Skin epidermis (tissue), 12 donors: ENCODE measurements at regions not wholly inside any gene's neighbourhood (a gene's known extent, or its start where the extent isn't known, plus 50 kb on each side); places are given as distances from the start of the nearest gene placed in this dataset.

Source experiments
- H3K27ac ChIP-seq, 21 experiments: fragments of 200-600 bp; sonication (generic) in 11 of 21; one replicate each; pipeline ENCODE4 v1.5.0; 2020; ENCODE audit warnings: mild to moderate bottlenecking in 3 of 21, inconsistent platforms in 2 of 21, moderate library complexity in 2 of 21
- H3K4me3 ChIP-seq, 7 experiments: fragments of 200-600 bp; sonication (generic) in 2 of 7; one replicate each; pipeline ENCODE4 v1.5.0; 2020; ENCODE audit warnings: inconsistent platforms in 2 of 7, mild to moderate bottlenecking in 2 of 7, moderate library complexity in 1 of 7

DNA sequence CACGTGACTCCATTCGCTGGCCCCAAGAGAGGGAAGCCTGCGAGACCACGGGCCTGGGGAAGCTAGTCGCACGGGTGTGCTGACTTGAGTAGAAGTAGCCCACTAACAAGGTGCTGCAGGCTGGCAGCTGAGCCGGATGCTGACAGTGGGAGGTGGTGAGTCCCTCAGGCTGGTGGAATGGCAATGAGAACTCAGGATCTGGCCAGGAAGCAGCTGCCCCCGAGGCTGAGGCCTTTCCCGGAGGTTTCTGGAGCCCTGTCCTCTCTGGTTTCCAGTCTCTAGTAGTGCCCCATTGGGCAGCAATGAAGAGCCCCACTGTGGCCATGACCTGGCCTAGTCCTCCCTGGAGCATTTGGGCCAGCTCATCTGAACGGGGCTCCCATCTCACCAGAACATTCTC is 366.7 kb upstream of the IRX4 start:
- H3K27ac ChIP-seq, result no peak overlapping the region
- no peak overlapping the region for H3K4me3 ChIP-seq

DNA sequence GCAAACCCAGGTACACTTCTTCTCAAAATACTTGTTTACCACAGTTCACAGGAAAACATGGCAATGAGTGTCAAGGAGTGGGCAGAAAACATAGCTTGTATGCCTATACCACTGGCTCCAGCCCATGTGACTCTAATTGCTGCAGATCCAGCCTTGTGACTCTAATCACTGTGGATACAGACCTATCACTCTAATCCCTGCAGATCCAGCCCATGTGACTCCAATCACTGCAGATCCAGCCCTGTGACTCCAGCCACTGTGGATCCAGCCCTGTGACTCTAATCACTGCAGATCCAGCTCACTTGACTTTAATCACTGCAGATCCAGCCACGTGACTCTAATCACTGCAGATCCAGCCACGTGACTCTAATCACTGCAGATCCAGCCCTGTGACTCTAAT is 366.3 kb upstream of the IRX4 start:
- H3K4me3 ChIP-seq, result no peak overlapping the region
- H3K27ac ChIP-seq, result no peak overlapping the region

DNA sequence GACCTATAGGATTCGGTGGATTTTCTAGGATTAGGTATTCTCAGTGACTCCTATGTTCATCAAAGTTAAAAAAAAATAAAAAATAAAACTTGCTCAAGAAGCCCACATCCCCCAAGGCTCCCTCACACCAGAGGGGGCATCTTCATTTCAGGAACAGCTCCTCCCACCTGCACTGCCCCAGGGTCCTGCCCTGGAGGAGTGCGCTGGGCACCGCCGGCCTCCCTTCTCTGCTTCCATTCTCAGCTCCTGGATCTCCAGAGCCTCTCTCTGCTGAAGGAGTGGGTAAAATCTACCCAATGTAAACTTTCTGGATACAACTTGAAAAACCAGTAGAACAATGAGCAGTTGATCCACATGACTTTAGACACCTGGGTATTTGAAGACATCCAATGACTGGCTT is 359.8 kb upstream of the IRX4 start:
- no peak overlapping the region for H3K27ac ChIP-seq
- H3K4me3 ChIP-seq, result no peak overlapping the region

DNA sequence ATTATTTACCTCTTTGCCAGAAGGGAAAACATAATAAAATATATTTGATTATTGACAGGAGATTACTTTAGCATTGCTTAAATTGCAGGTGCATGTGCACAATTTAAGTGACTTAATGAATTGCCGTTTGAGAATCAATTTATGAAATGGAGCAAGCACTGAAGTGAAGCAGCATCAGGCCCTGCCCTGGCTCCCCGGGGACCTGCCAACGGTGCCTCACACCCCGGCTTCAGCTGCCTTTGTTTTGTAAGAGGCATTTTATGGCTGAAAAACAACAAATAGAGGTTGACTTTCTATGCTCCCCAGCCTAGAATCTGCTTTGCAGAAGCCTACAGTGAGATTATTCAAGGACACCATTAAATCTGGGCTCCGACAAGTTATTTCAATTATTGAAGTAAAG is 359.1 kb upstream of the IRX4 start:
- no peak overlapping the region for H3K27ac ChIP-seq
- no peak overlapping the region for H3K4me3 ChIP-seq

DNA sequence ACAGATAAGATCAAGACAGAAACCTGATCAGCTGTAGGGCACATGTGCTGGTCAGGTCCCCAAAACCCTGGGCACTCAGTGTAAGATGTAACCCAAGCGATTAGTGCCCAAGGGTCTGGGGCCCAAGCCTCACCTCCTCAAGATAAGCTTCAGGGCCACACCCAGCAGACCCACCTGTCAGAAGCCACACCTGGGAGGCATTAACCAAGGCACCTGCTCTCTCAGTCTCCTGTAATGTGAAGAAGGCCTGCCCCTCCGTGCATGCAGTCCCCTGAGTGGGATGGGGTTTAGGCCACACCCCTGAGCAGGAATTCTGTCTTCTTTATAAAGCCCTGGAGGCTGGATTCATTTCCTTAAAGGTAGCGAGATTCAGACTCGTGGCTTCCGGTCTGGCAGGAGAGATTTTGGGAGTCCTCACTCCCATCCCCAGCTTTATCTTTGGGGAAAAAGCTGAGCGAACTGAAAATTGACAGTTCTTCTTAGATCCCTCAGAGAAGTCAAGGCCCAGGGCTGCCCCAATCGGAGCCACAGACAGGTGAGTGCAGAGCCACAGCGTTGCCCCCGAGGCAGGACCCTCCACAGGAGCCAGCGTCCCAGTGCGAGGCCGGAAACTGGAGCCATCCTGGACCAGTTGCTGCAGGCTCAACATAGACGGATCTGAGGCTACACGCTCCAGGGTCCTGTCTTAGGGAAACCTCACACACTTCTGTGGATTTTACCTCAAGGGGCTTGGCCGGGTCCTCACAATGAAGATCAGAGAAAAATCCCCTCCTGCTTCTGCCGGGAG is 357.6 kb upstream of the IRX4 start:
- no peak overlapping the region for H3K27ac ChIP-seq
- no peak overlapping the region for H3K4me3 ChIP-seq

DNA sequence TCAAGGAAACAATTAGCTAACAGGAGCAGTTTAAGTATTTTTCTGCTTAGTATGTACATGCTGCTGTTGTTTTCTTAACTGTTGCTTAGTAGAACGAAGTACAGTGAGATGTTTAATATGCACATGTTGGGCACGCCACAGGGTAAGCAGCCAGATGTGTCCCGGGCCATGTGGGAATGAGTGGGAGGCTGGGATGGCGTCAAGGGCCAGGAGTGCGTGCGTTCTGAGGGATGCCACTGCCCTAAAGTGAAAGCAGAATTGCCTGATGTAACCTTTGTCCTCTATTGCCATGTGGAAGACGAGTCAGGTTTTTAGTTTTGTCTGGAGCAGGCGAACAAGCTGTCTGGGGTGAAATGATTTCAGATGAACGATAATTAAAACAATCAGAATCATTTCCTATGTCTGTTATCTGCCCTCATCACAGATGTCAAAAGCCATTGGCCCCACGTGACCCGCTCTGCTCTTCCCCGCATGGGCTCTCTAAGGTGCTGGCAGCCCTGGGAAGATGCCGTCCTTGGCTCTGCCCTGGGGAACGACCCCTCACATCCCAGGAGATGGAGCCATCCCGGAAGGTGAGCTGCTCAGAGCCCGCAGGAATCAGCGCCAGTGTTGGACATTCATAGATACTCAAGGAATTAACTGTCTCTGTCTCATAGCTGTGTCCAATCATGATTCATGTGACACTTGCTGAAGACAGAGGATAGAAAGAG is 356.6 kb upstream of the IRX4 start:
- no peak overlapping the region for H3K27ac ChIP-seq

DNA sequence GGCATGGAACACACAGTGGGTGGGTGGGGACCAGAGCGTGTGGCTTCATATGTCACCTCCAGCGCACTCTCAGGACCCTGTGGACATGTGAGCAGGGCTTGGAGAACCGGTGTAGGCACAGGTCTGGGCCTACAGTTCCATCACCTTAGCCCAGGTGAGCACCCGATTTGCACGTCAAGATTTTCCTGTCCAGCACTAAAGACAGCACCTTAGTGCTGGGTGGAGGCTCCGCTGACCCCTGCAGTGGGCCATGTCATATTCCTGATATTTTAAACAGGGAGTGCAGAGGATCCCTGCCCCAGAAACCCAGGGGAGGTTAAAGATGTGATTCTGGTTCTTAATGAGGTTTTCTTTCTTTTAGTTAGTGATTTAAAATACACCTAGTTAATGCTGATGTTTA is 356.0 kb upstream of the IRX4 start:
- H3K4me3 ChIP-seq, result no peak overlapping the region
- H3K27ac ChIP-seq, result no peak overlapping the region

More for the DNA sequence above, 356.6 kb upstream of the IRX4 start:
- H3K4me3 ChIP-seq, result no peak overlapping the region

DNA sequence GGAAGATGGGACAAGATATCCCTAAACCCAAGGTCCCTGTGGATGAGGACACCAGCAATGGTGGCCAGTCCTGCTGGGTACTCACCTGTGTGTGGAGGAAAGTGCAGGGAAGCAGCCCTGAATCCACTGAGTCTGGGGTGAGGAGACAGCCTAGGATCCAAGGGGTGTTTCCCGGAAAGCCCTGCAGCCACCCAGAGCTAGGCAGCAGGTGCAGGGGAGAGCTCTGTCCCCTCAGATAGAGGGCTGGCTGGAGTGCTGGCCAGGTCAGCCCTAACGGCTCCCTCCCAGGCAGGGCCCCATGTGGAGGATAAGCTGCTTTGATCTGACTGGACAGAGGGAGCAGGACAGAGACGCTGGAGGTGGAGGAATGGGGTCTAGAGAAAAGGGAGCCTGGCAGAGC is 344.7 kb upstream of the IRX4 start:
- Histone ChIP-seq H3K4me3 (no peak overlapping the region), H3K27ac (no peak overlapping the region)

DNA sequence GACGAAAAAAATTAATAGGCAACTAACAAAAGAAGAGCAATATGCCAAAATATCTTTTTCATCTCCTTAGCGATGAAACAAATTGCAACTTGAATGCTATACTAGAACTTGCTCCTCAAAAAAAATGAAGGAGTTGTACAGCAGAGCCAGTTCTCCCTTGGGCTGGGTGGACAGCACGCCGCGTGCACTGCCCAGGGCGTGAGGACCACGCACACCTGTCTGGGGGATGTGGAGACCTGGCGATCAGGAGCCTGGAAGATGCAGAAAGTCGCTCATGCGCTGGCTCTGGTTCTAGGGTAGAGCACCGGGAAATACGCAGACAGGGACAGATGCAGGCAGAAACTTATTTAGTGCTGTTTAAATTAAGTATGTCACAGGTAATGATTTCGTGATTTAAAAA is 342.0 kb upstream of the IRX4 start:
- H3K4me3 ChIP-seq, result no peak overlapping the region

DNA sequence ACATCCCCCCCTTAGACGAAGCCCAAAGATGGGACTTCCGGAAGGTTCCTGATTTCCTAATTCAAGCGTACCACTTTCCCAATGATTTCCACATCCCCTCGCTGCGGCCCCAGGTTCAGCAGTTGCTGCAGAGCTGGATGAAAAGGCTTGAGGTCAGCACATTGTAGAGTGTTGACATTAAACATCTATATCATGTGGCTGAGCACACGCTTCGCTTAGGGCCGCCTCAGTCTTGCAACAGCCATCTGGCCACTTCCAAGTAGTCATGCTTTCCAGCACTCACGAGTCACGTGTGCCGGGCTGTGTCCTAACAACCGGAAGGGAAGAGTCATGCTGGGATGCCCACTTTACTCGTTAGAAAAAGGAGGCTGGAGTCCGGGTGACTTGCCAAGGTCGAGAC is 340.6 kb upstream of the IRX4 start:
- H3K4me3 ChIP-seq, result no peak overlapping the region
- no peak overlapping the region for H3K27ac ChIP-seq

More for the DNA sequence above, 342.0 kb upstream of the IRX4 start:
- H3K27ac ChIP-seq, result no peak overlapping the region

DNA sequence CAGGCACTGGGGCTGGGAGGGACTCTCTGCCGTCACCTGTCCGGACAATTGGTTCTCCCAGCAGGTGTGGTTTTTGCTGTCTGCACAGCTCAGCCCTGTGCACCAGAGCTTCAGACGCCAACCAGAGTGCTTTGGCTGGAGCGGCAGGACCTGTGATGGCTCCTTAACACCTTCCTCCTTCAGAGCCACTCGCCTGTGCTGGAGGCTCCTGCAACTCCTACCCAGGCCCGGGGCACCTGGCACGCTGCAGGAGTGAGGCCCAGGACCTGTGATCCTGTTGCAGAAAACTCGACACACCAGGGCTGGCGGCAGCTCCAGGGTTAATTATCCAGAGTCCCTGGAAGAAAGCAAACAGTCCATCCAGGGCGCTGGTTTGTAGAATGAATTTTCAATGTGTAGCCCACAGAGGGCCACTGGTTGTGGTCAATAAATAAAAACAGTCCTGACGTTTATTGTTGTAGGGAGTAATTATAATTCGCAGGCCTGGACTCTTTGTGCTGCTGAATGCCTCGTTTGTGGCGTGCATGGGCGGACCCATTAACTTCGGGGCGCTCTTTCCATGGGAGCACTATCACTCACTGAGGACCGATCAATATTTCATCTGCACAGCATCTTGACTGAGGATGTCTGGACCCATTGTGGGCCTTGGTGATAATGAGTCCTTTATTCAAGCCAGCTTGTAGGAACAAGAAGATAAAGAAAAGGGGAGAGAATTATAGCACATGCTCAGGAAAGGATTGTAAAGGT is 339.7 kb upstream of the IRX4 start:
- Histone ChIP-seq H3K4me3 (no peak overlapping the region), H3K27ac (no peak overlapping the region)

DNA sequence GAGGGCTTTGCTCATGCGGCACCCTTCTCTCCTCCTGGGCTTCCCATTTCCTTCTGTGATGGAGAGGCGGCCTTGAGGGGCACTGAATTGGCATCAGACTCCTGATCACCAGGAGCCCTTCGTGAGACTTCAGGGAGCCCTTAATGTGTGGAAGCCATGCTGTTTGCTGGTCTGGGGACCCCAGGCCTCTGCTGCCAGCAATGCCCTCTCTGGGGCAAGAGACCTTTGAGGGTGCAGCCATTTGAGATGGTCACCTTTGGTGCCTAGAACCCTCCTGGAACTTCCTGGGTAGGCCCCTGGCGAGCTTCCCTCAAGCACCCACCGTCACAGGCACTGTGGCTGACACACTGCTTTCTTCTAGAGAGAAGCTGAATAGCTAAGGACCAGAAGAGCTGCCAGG is 338.7 kb upstream of the IRX4 start:
- Histone ChIP-seq H3K27ac (no peak overlapping the region), H3K4me3 (no peak overlapping the region)

DNA sequence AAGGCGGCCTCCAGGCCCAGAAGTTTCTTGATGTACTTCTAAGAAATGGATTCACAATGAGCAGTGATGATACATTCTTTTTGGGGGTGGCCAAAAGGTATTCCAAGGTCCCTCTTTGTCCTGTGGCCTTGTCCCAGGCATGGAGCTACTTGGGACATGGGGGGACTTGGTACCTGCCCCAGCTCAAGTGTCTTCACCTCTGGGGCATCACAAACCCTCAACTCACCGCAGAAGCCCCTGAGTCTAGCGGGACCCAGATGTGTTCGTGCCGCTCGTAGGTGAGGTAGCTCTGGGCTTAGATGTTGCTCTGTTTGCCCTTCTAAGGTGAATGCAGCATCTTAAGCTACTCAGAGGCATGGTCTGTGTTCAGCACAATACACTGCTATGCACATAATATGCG is 338.0 kb upstream of the IRX4 start:
- Histone ChIP-seq H3K27ac (no peak overlapping the region), H3K4me3 (no peak overlapping the region)

DNA sequence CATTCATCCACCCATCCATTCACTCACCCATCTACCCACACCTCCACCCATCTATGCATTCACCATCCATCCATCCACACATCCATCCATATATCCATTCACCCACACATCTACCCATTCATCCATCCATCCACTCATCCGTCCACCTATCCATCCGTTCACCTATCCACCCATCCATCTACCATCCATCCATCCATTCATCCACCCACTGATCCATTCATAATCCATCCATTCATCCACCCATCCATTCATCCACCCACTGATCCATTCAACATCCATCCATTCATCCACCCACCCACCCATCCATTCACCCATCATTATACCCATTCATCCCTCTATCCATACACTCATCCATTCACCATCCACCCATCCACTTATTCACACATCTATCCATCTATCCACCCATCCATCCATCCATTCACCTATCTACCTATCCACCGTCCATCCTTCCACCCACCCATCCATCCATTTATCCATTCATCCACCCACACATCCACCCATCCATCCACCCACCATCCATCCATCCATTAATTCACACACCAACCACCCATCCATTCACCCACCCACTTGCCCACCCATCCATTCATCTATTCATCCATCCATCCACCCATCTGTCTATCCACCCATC is 336.5 kb upstream of the IRX4 start:
- H3K27ac ChIP-seq, result no peak overlapping the region
- no peak overlapping the region for H3K4me3 ChIP-seq

DNA sequence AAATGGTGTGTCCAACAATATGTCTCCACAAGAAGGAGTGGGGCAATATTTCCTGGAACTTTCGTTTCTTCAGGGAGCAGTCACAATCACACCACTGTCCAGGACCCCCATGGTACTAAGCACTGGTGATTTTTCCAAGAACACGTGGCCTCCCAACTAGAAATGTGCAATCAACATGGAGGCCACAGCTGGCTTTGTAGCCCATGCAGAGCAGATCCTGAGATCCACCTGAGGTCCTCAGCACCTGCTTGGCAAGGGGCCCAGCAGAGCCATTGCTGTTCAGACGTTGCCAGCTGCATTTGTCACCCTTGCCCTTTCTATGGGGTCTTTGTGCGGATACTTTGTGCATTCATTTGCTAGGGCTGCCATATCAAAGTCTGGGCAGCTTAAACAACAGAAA is 334.5 kb upstream of the IRX4 start:
- Histone ChIP-seq H3K4me3 (no peak overlapping the region), H3K27ac (no peak overlapping the region)

DNA sequence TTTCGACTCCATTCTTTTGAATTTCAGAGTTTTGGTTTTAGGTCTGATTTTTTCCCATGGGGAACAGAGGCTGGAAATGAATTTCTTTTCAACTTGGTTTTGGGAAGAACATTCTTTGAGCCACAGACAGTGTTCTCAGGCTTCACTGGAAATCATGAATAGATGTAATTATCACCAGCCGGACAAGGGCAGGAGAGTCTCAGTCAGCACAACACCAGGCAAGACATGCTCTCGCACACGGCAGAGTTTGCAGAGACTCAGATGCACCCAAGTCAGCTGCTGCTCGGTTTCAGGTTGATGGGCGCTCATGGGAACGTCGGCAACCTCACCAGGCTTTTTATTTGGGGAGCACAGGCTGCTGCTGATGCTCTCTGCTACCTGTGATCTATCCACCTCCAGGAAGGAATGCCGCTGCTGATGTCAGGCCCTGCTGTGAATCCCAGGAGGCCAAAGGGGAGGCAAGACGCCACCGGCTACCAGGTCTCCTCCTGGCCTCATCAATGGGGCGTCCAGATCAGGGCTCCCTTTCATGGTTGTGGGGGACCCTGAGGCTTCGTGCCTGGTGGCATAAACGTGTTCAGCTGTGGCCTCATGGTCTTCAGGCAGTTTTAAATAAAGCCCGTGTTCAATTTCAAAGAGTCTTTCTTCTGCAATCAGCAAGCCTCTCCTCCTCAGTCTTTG is 332.3 kb upstream of the IRX4 start:
- Histone ChIP-seq H3K27ac (no peak overlapping the region), H3K4me3 (no peak overlapping the region)

DNA sequence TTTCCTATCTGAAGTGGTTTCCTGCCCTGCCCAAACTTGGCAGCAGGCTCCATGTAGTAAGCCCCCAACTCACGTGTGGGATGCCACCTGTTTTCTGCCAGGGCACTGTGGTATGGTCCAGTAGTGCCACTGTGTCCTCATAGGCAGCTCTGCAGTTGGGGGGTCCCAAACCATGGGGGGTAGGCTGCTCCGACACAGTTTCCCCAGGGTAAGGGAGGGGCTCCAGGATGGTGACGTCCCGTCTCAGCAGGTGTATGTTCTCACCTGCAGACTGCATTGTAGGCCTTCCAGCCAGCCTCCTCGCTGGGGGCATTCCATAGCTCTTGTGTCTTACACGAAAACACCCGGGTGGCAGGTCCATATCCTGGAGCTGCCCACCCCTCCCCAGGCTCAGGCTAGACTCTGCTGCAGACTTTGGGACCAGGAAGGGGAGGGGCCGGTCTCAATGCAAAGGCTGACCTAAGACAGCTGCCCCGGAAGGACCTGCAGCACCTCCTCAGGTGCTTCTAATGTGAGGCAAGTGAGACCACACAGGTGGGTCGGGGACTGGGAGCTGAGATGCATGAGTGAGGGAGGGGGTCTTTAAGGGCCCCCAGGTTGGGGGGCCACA is 330.5 kb upstream of the IRX4 start:
- no peak overlapping the region for H3K4me3 ChIP-seq
- no peak overlapping the region for H3K27ac ChIP-seq

DNA sequence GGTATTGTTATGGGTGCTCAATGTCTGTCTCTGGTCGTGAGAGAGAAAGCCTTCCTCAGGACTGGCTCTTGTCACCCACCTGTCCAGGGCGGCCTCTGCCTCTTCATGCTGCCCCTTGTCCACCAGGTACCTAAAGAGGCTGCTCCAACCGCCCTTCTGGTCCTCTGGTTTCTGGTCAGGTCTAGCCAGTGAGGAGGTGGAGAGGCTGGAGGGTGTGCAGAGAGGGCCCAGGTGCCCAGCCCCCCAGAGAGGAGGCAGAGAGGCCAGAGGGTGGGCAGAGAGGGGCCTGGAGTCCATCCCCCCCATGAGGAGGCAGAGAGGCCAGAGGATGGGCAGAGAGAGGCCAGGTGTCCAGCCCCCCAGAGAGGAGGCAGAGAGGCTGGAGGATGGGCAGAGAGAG is 329.8 kb upstream of the IRX4 start:
- Histone ChIP-seq H3K4me3 (no peak overlapping the region), H3K27ac (no peak overlapping the region)

DNA sequence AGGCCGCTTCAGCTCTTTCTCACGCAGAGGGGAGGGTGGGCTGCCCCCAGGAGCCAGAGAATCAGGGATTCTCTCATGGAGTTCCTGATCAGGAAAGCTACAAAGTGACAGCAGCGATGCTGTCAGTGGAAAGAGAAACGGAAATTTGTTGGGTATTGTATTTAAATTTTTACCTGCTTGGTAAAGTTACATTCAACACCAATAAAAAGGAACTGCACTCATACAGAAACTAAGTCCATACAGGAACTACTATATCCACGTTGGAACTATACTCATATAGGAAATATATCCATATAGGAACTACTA is 325.5 kb upstream of the IRX4 start:
- Histone ChIP-seq H3K27ac (no peak overlapping the region), H3K4me3 (no peak overlapping the region)
